ENCODE measurements at regions not wholly inside any gene's neighbourhood (a gene's known extent, or its start where the extent isn't known, plus 50 kb on each side); places are given as distances from the start of the nearest gene placed in this dataset.

DNA sequence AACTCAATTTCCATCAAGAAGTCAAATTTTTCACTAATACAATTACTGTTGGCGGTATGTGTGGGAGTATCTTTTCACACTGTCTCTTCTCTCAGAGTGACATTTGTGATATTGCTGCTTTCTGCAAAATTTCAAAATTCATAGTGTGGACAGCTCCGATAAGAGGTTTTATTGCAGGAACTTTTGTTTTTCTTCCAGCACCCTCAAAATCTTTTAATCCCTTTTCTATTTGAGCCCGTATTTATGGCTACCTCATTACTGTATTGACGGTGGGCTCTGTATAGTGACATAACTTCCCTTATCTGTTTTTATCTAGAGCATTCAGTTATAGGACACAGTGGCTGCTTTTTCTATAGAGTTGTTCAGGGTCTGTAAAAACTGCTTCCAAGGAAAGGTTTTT lies 794.4 kb upstream of the TMPRSS15 start (continued):
- TF ChIP-seq, protein P1, sequence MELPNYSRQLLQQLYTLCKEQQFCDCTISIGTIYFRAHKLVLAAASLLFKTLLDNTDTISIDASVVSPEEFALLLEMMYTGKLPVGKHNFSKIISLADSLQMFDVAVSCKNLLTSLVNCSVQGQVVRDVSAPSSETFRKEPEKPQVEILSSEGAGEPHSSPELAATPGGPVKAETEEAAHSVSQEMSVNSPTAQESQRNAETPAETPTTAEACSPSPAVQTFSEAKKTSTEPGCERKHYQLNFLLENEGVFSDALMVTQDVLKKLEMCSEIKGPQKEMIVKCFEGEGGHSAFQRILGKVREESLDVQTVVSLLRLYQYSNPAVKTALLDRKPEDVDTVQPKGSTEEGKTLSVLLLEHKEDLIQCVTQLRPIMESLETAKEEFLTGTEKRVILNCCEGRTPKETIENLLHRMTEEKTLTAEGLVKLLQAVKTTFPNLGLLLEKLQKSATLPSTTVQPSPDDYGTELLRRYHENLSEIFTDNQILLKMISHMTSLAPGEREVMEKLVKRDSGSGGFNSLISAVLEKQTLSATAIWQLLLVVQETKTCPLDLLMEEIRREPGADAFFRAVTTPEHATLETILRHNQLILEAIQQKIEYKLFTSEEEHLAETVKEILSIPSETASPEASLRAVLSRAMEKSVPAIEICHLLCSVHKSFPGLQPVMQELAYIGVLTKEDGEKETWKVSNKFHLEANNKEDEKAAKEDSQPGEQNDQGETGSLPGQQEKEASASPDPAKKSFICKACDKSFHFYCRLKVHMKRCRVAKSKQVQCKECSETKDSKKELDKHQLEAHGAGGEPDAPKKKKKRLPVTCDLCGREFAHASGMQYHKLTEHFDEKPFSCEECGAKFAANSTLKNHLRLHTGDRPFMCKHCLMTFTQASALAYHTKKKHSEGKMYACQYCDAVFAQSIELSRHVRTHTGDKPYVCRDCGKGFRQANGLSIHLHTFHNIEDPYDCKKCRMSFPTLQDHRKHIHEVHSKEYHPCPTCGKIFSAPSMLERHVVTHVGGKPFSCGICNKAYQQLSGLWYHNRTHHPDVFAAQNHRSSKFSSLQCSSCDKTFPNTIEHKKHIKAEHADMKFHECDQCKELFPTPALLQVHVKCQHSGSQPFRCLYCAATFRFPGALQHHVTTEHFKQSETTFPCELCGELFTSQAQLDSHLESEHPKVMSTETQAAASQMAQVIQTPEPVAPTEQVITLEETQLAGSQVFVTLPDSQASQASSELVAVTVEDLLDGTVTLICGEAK (IDR thresholded peaks at IDR 0.05) = no peak
- TF ChIP-seq, protein P1 (CRISPR knock-in tag; IDR thresholded peaks at IDR 0.05) = no peak
- 0 out of 2 replicates have a peak, but pooled peaks have one; percentile 15 for TF ChIP-seq CBFA2T3 (IDR thresholded peaks at IDR 0.05)

Measured in K562 (cell line).